Panc1 (cell line): ENCODE measurements at regions not wholly inside any gene's neighbourhood (a gene's known extent, or its start where the extent isn't known, plus 50 kb on each side); places are given as distances from the start of the nearest gene placed in this dataset.

Experiments
- POLR2AphosphoS5 ChIP-seq: IDR thresholded peaks from 2 replicates; pipeline ENCODE4 v1.6.1; 2012; ENCODE audit warnings: mild to moderate bottlenecking, low read depth, low read length, moderate library complexity
- SIN3A ChIP-seq: IDR thresholded peaks from 2 replicates; pipeline ENCODE4 v1.6.1; 2012; ENCODE audit warnings: low read depth, mild to moderate bottlenecking, low read length, moderate library complexity, borderline replicate concordance; ENCODE audit not compliant: insufficient read depth
- TF ChIP-seq, protein P1 (sequence below): fragments of 450-650 bp; IDR thresholded peaks from 2 replicates; pipeline ENCODE4 v1.5.1; 2017; ENCODE audit warnings: mild to moderate bottlenecking

DNA sequence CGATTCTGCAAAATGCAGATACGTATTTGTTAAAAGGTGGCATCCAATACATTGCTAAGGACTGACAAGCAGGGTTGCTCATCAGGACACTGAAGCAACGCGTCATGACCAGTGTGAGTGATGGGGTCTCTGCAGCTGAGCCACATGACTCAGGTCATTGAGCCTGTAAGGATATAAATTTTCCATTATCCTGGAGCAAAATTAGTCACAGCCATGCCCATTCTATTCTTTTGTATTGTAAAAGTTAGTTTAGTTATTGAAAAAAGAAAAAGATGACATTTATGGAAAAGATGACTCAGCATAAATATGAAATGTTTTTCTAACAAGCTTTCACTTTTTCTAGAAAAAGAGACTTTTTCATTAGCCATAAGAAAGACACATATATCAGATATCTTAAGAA, 268.0 kb upstream of the TMEM132C start:
- TF ChIP-seq POLR2AphosphoS5 (no peak), SIN3A (no peak)
- TF ChIP-seq, protein P1, sequence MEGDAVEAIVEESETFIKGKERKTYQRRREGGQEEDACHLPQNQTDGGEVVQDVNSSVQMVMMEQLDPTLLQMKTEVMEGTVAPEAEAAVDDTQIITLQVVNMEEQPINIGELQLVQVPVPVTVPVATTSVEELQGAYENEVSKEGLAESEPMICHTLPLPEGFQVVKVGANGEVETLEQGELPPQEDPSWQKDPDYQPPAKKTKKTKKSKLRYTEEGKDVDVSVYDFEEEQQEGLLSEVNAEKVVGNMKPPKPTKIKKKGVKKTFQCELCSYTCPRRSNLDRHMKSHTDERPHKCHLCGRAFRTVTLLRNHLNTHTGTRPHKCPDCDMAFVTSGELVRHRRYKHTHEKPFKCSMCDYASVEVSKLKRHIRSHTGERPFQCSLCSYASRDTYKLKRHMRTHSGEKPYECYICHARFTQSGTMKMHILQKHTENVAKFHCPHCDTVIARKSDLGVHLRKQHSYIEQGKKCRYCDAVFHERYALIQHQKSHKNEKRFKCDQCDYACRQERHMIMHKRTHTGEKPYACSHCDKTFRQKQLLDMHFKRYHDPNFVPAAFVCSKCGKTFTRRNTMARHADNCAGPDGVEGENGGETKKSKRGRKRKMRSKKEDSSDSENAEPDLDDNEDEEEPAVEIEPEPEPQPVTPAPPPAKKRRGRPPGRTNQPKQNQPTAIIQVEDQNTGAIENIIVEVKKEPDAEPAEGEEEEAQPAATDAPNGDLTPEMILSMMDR, result no peak
